Prostate gland (tissue), 2 donors: ENCODE measurements at regions not wholly inside any gene's neighbourhood (a gene's known extent, or its start where the extent isn't known, plus 50 kb on each side); places are given as distances from the start of the nearest gene placed in this dataset.

Experiments
- DNase-seq: peaks from one replicate; pipeline ENCODE4 v3.0.0-alpha.2; 2019; ENCODE audit warnings: low spot score
- H3K27ac ChIP-seq, 2 donors: fragments of 200-600 bp; sonication (generic); 2 replicates each; pipeline ENCODE4 v1.5.1; 2017 to 2019
- H3K27me3 ChIP-seq: fragments of 200-600 bp; sonication (generic); replicated peaks from 2 replicates; pipeline ENCODE4 v1.5.1; 2019; ENCODE audit not compliant: insufficient read depth
- H3K36me3 ChIP-seq, 2 donors: fragments of 200-600 bp; sonication (generic); 1 replicate in 1 of 2; 2 replicates in 1 of 2; pipeline versions ENCODE4 v1.5.1 to v1.8.1; 2017 to 2019
- H3K4me1 ChIP-seq: fragments of 200-600 bp; sonication (generic); replicated peaks from 2 replicates; pipeline ENCODE4 v1.5.1; 2019
- H3K4me3 ChIP-seq, 2 donors: fragments of 200-600 bp; sonication (generic); 2 replicates each; pipeline ENCODE4 v1.5.1; 2017 to 2019
- H3K9me3 ChIP-seq: fragments of 200-600 bp; sonication (generic); 2 replicates; pipeline ENCODE4 v1.5.1; 2017
- CTCF ChIP-seq, 4 experiments: fragments of 200-600 bp in 2 of 4; fragments of 450-650 bp in 2 of 4; sonication (generic) in 2 of 4; IDR thresholded peaks; 1 replicate in 3 of 4; 2 replicates in 1 of 4; pipeline ENCODE4 v1.5.1; 2016 to 2019; ENCODE audit warnings: antibody characterized with exemption in 4 of 4, mild to moderate bottlenecking in 2 of 4, moderate library complexity in 2 of 4
- POLR2A ChIP-seq: fragments of 450-650 bp; IDR thresholded peaks from one replicate; pipeline ENCODE4 v1.6.1; 2016; ENCODE audit warnings: antibody characterized with exemption, mild to moderate bottlenecking
- POLR2AphosphoS5 ChIP-seq: sonication (generic); formaldehyde crosslinking; IDR thresholded peaks from one replicate; pipeline ENCODE4 v1.6.1; 2017; ENCODE audit warnings: antibody characterized with exemption
- WGBS: methylation state at CpG from one replicate; pipeline ENCODE4 v1.1.5; 2018; 5-methylcytosine and 5-hydroxymethylcytosine counted together
- intact Hi-C: fragments of 100-400 bp; cut with DNase I; formaldehyde crosslinking; loops from one replicate; pipeline ENCODE4 v1.14.2; 2022

- H3K27me3 ChIP-seq, result no peaks in the 10 kb centered on the region
- TF ChIP-seq POLR2AphosphoS5 (no peak), POLR2A (no peak), CTCF (IDR thresholded peaks at IDR 0.05) (no peak)
- intact Hi-C loops, result no loop called here
- no peaks in the 10 kb centered on the region for H3K4me1 ChIP-seq
- no peaks in the 10 kb centered on the region for H3K9me3 ChIP-seq
- no peak overlapping the region for H3K27ac ChIP-seq
- no peaks in the 10 kb centered on the region for H3K36me3 ChIP-seq
- 84% methylated on average over 1 of the region's 1 CpG for WGBS
- no peak overlapping the region for H3K4me3 ChIP-seq
- DNase-seq, result no peak
Measured at GRCh38 chr12:24645254-24645653, 303.6 kb downstream of the BCAT1 start.

GRCh38 chr12:24643120-24644119 is 305.5 kb downstream of the BCAT1 start:
- no peak for TF ChIP-seq POLR2A
- no peak for TF ChIP-seq POLR2AphosphoS5
- no peak for TF ChIP-seq CTCF (IDR thresholded peaks at IDR 0.05)
- Histone ChIP-seq H3K27ac (no peak overlapping the region), H3K36me3 (no peaks in the 10 kb centered on the region), H3K9me3 (no peaks in the 10 kb centered on the region), H3K27me3 (no peaks in the 10 kb centered on the region), H3K4me3 (no peak overlapping the region), H3K4me1 (no peaks in the 10 kb centered on the region)
- WGBS, result 66% methylated on average over 4 of the region's 4 CpGs
- intact Hi-C loops, result no loop called here
- DNase-seq, result no peak

- no peak for TF ChIP-seq CTCF (IDR thresholded peaks at IDR 0.05)
- no peak for TF ChIP-seq POLR2A
- TF ChIP-seq POLR2AphosphoS5, result no peak
- Histone ChIP-seq H3K4me1 (no peaks in the 10 kb centered on the region), H3K27ac (no peak overlapping the region), H3K36me3 (no peaks in the 10 kb centered on the region), H3K4me3 (no peak overlapping the region), H3K27me3 (no peaks in the 10 kb centered on the region), H3K9me3 (no peaks in the 10 kb centered on the region)
- intact Hi-C loops, result no loop called here
- 0% methylated on average over 1 of the region's 1 CpG for WGBS
- no peak for DNase-seq
Measured at GRCh38 chr12:24639641-24640040, 309.3 kb downstream of the BCAT1 start.

GRCh38 chr12:24632466-24632865 is 316.4 kb downstream of the BCAT1 start:
- Histone ChIP-seq H3K9me3 (no peaks in the 10 kb centered on the region), H3K4me1 (no peaks in the 10 kb centered on the region), H3K36me3 (no peaks in the 10 kb centered on the region), H3K27ac (no peak overlapping the region), H3K4me3 (no peak overlapping the region), H3K27me3 (no peaks in the 10 kb centered on the region)
- no peak for TF ChIP-seq POLR2AphosphoS5
- TF ChIP-seq POLR2A, result no peak
- no peak for TF ChIP-seq CTCF (IDR thresholded peaks at IDR 0.05)
- no peak for DNase-seq
- intact Hi-C loops, result no loop called here
- WGBS, result 97% methylated on average over 1 of the region's 1 CpG
